HG03565 (cell line): ENCODE measurements at regions not wholly inside any gene's neighbourhood (a gene's known extent, or its start where the extent isn't known, plus 50 kb on each side); places are given as distances from the start of the nearest gene placed in this dataset.

Source experiments
- ATAC-seq: cut with Tn5 transposase; IDR thresholded peaks from one replicate; pipeline ENCODE4 v1.9.1; 2021; ENCODE audit warnings: mild to moderate bottlenecking, moderate library complexity; ENCODE audit not compliant: unreplicated experiment

DNA sequence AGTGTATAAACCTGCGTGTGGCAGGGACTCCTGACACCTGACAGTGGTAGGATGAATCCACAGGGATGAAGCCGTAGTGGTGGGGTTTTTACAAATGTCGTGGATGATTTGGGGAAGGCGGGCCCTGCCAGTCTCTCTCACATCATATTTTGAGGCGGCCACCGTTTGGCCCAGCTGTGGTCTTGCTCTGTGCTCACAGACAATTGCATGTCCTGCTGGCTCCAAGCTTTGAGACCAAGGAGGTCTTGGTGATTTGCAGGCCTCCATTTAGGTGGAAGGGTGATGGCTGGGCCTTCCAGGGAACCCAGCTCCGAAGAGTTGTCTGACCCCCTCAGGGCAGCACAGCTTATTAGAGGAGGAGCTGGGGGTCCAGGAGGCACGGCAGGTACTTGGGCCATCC lies 151.1 kb upstream of the SHH start:
- no peak for ATAC-seq

- ATAC-seq: no peak
Measured at GRCh38 chr7:155962968-155963300, 150.7 kb upstream of the SHH start.

- ATAC-seq: peak; percentile 47
Measured at GRCh38 chr7:155962191-155962967, 150.1 kb upstream of the SHH start.

- no peak for ATAC-seq
Measured at GRCh38 chr7:155961241-155962190, 149.3 kb upstream of the SHH start.

DNA sequence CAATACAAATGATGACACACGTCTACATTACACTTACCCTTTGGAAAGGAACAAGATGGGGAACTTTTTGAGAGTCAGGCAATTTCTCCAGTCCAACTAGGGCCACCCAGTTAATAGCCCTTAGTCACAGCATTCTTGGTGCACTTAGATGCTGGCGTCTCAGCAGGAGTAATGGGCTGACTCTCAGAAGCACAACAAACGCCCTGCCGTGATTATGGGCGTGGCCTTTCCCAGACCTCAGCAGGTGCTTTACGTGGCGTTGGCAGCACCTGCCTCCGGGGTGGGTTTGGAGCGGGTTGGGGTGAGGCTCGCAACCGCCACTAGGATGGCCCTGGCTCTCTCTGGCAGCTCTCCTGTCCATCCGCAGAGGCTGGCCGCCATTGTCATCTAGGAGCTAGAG lies 147.6 kb upstream of the SHH start:
- no peak for ATAC-seq

DNA sequence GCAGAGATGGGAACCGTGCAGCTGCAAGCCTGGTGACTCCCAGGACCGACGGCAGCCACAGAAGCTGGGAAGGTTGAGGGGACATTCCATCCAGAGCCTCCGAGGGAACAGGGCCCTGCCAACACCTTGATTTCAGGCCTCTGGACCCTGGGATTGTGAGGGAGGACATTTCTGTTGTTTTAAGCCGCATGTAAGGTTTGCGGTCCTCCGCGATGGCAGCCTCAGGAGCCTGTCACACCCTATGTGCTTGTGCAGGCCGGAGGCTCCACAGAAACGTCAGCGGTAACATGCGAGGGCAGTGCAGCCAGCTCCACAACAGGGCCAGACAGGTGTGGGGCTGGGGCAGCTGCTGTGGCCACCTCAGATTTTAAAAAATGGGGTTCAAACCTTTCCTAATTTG lies 144.7 kb upstream of the SHH start:
- no peak for ATAC-seq

DNA sequence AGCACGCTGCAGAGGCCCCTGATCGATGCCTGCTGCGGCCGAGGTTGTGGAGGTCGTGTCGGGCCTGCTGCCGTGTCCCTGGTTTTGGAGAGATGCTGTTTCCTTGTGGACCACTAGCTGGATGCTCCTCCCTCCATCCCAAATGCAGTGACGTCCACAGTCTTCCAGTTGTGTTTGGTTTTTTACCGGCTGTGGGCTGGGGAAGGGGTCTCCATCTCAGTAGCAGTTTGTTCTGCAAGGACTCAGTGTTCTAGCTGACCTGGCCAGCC lies 143.0 kb upstream of the SHH start:
- ATAC-seq: no peak

DNA sequence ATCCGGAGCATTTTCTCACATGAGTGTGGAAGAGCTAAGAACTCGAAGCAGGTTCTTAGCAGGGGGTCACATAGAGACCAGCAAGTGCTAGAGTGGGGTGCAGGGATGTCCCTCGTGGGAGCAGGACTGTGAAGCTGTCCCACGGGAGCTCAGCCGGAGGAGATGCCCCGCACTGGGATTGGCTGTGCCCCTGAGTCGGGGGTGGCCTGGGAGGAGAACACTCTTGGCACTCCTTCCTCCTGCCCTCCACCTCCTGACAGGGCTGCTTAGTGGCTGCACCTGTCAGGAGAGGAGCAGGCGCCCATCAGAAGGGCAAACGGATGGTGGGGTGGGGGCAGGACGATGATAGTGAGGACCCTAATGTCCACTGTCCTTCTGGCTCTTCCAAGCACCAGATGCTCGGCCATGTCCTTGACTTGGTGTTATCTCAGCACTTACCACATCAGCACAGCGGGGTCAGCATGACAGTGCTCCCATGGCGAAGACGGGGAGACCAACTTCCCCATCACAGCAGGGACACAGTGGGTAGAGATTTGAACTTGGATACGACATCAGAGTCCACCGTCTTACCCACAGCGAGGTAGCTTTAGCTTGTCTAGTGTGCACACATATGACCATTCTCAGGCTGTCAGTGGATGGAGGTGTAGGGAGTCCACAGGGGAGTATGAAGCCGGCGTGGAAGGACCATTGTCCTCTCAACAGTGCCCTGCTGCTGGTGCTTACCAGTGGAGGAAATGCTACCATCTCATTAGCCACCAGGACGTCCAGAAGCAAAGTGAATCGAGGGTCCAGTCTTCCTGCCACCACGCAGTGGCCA lies 142.5 kb upstream of the SHH start:
- ATAC-seq: no peak

DNA sequence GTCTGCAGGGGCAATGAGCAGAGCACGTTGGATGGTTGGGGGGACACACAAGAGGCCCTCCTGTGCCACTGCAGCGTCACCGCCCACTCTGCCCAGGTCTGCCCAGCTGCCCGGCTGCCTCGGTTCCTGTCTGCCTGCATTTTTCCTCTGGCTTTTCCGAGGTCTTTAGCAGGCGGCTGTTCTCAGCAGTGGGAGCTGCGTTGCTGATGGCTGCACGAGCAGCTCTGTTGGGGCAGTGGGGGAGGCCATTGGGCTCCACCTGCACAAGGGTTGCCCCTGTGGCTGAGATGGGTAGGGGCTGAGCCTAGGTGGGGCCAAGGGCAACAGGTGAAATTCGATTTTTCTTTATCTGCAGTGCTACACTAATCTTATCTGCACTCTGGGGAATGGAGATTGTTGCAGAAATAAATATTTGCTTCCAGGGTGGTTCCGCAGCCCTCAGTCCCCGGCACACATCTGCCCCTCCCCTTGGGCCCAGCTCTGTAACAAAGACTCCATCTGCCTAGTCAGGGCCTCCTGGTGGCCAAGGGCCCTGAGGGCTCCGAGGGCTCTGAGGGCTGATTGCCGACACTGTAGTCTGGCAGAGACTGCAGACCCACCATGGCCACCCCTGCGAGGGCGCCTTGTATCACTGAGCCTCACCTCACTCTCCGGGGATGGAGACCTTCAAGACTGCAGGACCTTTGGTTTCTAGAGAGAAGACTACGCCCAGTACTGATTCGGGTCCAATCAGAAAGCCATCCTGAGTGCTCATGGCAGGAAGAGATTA lies 141.7 kb upstream of the SHH start:
- ATAC-seq: no peak

DNA sequence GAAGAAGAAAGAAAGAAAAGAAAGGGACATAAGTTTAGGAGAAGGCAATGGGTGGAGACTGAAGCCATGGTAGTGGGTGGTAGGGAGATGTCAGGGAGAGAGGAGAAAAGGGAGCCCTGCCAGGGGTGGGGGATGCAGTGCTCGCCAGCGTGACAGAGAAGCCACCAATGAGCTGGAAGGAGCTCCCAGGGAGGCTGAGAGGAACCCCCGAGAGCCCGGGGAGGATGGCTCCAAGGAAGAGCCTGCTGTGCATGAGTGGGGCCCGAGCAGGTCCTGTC lies 141.2 kb upstream of the SHH start:
- no peak for ATAC-seq

- ATAC-seq: no peak
Measured at GRCh38 chr7:155951554-155952158, 139.4 kb upstream of the SHH start.

DNA sequence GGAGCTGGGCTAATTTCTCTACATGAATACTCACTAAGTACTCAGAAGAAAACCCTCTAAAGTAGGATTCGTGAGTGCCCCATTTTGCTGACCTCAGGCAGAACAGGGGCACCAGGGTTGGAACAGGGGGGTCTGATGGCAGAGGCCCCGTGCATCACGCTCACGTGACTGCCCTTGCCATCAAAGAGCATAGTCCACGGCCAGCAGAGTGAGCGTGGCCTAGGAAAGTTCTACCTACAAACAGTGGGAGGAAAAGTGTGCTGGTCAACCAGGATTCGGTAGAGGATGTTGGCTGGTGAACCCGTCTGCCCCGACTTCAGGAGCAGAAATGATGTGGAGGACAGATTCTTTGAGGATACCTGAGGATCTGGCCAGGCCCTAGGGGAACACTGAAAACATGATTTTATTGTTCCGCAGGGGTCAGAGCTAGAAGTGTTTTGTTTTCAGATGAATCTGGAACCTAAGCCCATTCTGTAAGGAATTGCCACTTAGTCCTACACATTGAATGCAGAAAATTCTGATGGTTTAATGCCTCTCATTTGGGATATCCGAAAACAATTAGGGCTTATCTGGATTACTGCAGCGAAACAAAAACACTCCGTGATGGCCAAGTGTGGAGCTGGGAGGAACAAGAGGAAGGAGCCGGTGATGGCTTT lies 138.8 kb upstream of the SHH start:
- ATAC-seq: no peak

GRCh38 chr7:155948845-155949244 lies 136.6 kb upstream of the SHH start:
- ATAC-seq: no peak

GRCh38 chr7:155948423-155948822 lies 136.2 kb upstream of the SHH start:
- no peak for ATAC-seq

GRCh38 chr7:155947051-155947450 lies 134.8 kb upstream of the SHH start:
- ATAC-seq: no peak

DNA sequence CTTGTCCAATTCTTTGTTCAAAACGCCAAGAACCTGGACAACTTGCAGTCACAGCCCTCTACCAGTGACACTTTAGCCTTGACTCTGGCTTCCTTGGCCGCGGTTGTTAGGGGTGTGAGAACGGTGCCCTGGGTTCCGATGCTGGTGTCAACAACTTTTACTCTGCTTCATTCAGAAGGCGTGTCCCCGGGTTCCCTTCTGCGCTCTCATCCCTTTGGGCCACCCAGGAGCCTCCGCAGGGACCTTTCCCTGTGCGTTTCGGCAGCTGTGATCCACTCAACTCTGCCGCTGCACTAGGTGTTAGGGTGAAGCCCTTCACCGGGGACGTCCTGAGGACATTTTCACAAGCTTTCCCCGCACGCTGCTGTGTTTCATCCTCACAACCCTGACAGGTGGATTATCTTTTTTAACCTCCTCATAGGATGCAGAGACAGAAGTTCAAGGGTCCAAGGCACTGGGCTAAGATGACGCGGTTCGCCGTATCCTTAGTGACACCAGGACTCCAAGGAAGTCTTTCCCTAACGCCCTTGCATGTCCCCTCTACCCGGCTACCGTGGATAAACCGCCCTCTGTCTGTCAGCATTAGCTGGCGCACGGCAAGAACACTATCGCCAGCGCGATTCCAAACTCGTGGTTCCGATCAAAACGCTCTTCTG lies 133.5 kb upstream of the SHH start:
- no peak for ATAC-seq

GRCh38 chr7:155944901-155945300 lies 132.6 kb upstream of the SHH start:
- no peak for ATAC-seq

DNA sequence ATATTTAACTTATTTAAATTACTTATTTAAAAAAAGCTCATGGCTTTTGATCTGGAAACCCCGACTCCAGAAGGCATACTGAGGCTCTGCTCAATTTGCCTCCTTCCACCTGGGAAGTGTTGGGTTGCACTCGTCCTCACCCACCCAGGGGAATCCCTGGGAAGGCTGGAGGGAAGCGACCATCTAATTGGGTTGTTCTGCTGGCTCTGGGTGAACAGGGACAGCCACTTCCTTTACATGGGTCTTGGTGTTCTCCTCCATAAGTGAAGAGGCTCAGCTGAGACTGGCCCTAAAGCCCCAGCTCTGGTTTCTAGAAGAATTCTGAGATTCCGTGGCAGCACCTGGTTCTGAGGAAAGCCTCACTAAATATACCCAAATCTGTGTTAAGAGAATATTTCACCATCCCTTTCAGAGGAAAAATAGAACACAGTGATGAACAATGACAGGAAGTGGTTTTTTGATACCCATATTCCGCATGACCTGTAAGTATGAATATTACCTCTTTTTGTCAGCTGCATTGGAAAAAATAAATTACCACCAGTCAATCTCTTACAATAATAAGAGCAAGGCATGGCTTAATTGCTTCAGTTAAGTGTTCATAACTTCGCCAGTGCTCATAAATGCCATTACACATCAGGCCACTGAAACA lies 131.1 kb upstream of the SHH start:
- no peak for ATAC-seq
